ENCODE measurements at regions not wholly inside any gene's neighbourhood (a gene's known extent, or its start where the extent isn't known, plus 50 kb on each side); places are given as distances from the start of the nearest gene placed in this dataset.
"Not testable (repeated sequence)": the region's sequence is repeated elsewhere in the genome, so short reads cannot be mapped to it uniquely, and the experiment has no call there.

DNA sequence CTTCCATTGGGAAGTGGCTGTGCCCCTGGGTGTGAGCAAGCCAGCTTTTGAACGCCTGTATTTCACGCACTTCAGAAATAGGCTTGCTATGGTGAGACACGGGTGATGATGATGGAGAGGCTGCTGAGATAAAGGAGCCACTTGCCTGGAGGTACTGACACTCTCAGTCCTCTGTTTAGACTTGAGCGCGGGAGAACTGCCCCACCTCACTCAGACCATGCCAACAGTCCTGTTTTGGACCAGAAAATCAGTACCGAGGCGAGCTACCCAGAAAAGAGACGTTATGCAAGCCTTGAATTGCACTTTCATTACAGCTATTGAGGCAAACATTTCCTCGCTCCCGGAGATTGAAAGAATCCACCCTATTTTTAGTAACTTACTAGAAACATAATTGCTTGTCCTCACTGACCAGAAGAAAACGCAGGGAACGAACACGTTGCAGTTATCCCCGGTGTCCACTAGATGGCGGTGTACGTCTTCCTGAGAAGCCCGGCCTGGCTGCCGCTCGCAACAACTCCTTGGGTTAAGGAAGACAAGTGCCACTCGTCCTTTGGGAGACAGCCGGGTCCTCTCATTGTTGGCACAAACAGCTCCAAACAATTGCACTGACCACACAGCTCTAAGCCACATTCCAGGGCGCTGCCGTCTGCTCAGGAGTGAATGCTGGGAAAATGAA, 142.4 kb downstream of the PSAT1 start:
- Histone ChIP-seq H3K36me3 (ENCODE audit: low read depth, missing control alignments) (no peaks in the 10 kb centered on the region), H3K27ac (no peak overlapping the region), H3K4me3 (no peak overlapping the region), H3K27me3 (no peaks in the 10 kb centered on the region), H3K9me3 (no peaks in the 10 kb centered on the region), H3K4me1 (peaks cover 5% of the 10 kb centered on the region)
- TF ChIP-seq, protein P1, sequence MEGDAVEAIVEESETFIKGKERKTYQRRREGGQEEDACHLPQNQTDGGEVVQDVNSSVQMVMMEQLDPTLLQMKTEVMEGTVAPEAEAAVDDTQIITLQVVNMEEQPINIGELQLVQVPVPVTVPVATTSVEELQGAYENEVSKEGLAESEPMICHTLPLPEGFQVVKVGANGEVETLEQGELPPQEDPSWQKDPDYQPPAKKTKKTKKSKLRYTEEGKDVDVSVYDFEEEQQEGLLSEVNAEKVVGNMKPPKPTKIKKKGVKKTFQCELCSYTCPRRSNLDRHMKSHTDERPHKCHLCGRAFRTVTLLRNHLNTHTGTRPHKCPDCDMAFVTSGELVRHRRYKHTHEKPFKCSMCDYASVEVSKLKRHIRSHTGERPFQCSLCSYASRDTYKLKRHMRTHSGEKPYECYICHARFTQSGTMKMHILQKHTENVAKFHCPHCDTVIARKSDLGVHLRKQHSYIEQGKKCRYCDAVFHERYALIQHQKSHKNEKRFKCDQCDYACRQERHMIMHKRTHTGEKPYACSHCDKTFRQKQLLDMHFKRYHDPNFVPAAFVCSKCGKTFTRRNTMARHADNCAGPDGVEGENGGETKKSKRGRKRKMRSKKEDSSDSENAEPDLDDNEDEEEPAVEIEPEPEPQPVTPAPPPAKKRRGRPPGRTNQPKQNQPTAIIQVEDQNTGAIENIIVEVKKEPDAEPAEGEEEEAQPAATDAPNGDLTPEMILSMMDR (IDR thresholded peaks at IDR 0.05), result peak; percentile 71 to 93 (median 90)
- no peak for TF ChIP-seq POLR2A (IDR thresholded peaks at IDR 0.05)
- peak; percentile 95 for DNase-seq
- intact Hi-C loops (cut with DNase I; ENCODE audit: low total_unique reads), result no loop called here
- WGBS, 2 donors, result 3 to 5% methylated on average over 23 of the region's 23 CpGs

- Histone ChIP-seq H3K9me3 (no peaks in the 10 kb centered on the region), H3K27me3 (no peaks in the 10 kb centered on the region), H3K4me3 (no peak overlapping the region), H3K36me3 (ENCODE audit: low read depth, missing control alignments) (no peaks in the 10 kb centered on the region), H3K27ac (no peak overlapping the region), H3K4me1 (peaks cover 5% of the 10 kb centered on the region)
- 57 to 71% methylated on average over 10 of the region's 10 CpGs for WGBS, 2 donors
- no peak for DNase-seq
- intact Hi-C loops (cut with DNase I; ENCODE audit: low total_unique reads), result no loop called here
- TF ChIP-seq, protein P1 (IDR thresholded peaks at IDR 0.05), result no peak
- no peak for TF ChIP-seq POLR2A (IDR thresholded peaks at IDR 0.05)
Measured at GRCh38 chr9:78439866-78440830, 143.2 kb downstream of the PSAT1 start.

DNA sequence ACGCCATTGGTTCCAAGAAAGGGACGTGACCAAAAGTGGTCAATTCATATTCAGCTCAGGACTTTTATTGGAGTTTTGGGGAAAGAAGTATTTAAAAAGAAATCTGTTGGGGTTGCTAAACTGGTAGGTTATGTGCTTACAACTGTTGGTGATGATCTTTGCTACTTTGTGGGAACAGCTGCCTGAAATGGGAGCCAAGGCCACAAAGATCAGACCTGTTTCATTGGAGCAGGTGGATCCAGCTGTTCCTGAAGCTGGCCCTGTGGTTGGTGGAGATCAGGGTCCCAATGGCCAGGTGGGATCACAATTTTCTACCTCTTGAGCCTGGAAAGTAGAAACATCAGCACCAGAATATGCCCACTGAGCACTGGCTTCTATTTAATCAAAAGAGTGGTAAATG, 144.5 kb downstream of the PSAT1 start:
- Histone ChIP-seq H3K27me3 (no peaks in the 10 kb centered on the region), H3K9me3 (no peaks in the 10 kb centered on the region), H3K4me1 (peaks cover 5% of the 10 kb centered on the region), H3K36me3 (ENCODE audit: low read depth, missing control alignments) (no peaks in the 10 kb centered on the region), H3K4me3 (no peak overlapping the region), H3K27ac (no peak overlapping the region)
- TF ChIP-seq POLR2A (IDR thresholded peaks at IDR 0.05), result no peak
- TF ChIP-seq, protein P1 (IDR thresholded peaks at IDR 0.05), result no peak
- WGBS, 2 donors, result 86 to 90% methylated on average over 2 of the region's 2 CpGs
- no peak for DNase-seq
- intact Hi-C loops (cut with DNase I; ENCODE audit: low total_unique reads), result no loop called here

- Histone ChIP-seq H3K27me3 (no peaks in the 10 kb centered on the region), H3K4me3 (peak overlapping the region in 1 of 2 donors; percentile 21), H3K9me3 (no peaks in the 10 kb centered on the region), H3K4me1 (peaks cover 5% of the 10 kb centered on the region), H3K36me3 (ENCODE audit: low read depth, missing control alignments) (no peaks in the 10 kb centered on the region), H3K27ac (no peak overlapping the region)
- WGBS, 2 donors, result 80 to 84% methylated on average over 16 to 41 of the region's 46 CpGs
- no peak for DNase-seq
- TF ChIP-seq POLR2A (IDR thresholded peaks at IDR 0.05), result no peak
- TF ChIP-seq, protein P1 (IDR thresholded peaks at IDR 0.05), result no peak
- intact Hi-C loops (cut with DNase I; ENCODE audit: low total_unique reads), result no loop called here
Measured at GRCh38 chr9:78441822-78442431, 145.0 kb downstream of the PSAT1 start.

- H3K9me3 ChIP-seq; intact Hi-C loops (cut with DNase I; ENCODE audit: low total_unique reads); H3K4me1 ChIP-seq; H3K27me3 ChIP-seq; H3K36me3 ChIP-seq (ENCODE audit: low read depth, missing control alignments); H3K27ac ChIP-seq; H3K4me3 ChIP-seq: not testable (repeated sequence)
- 44 to 64% methylated on average over 4 to 7 of the region's 7 CpGs for WGBS, 2 donors
- DNase-seq, result peak; percentile 43
Measured at GRCh38 chr9:78442577-78442976, 145.7 kb downstream of the PSAT1 start.

Data from testis (tissue), 2 donors.